ENCODE measurements at regions not wholly inside any gene's neighbourhood (a gene's known extent, or its start where the extent isn't known, plus 50 kb on each side); places are given as distances from the start of the nearest gene placed in this dataset.

- no peak for TF ChIP-seq CTCF (conservative IDR thresholded peaks at IDR 0.05; ENCODE audit: low read depth, low read length)
- no peak for TF ChIP-seq EZH2 (IDR thresholded peaks at IDR 0.05; ENCODE audit: borderline replicate concordance, low read depth, low read length, poor library complexity, severe bottlenecking)
- no peaks in the 10 kb centered on the region for H3K4me1 ChIP-seq (ENCODE audit: insufficient read depth, low read length, poor library complexity, severe bottlenecking)
- no peaks in the 10 kb centered on the region for H3K9me3 ChIP-seq (ENCODE audit: low read depth, low read length, poor library complexity, severe bottlenecking)
- no peaks in the 10 kb centered on the region for H3K27me3 ChIP-seq (replicated peaks; ENCODE audit: insufficient read depth, low read depth, low read length, poor library complexity)
- intact Hi-C loops (cut with micrococcal nuclease; ENCODE audit: unreplicated experiment), result no loop called here
- BruUV-seq (replicated peaks), result no TSS peak
- no peak overlapping the region for H3K4me3 ChIP-seq (ENCODE audit: low read depth, low read length, poor library complexity, severe bottlenecking)
- H3K36me3 ChIP-seq (ENCODE audit: insufficient read depth, low read length, poor library complexity, severe bottlenecking), result no peaks in the 10 kb centered on the region
- H3K27ac ChIP-seq (ENCODE audit: low read depth, low read length, poor library complexity, severe bottlenecking), result no peak overlapping the region
- POLR2A ChIA-PET (ENCODE audit: low non-redundant PET), result no interaction called here
- DNase-seq (ENCODE audit: low spot score), result no peak
- CTCF ChIA-PET, result no interaction called here
These were observed 207.1 kb upstream of the CXorf66 start for GRCh38 chrX:140172401-140172800.

- peaks cover 13% of the 10 kb centered on the region for H3K4me1 ChIP-seq (ENCODE audit: insufficient read depth, low read length, poor library complexity, severe bottlenecking)
- H3K36me3 ChIP-seq (ENCODE audit: insufficient read depth, low read length, poor library complexity, severe bottlenecking), result no peaks in the 10 kb centered on the region
- H3K9me3 ChIP-seq (ENCODE audit: low read depth, low read length, poor library complexity, severe bottlenecking), result no peaks in the 10 kb centered on the region
- TF ChIP-seq CTCF (conservative IDR thresholded peaks at IDR 0.05; ENCODE audit: low read depth, low read length) (no peak), EZH2 (IDR thresholded peaks at IDR 0.05; ENCODE audit: borderline replicate concordance, low read depth, low read length, poor library complexity, severe bottlenecking) (no peak)
- intact Hi-C loops (cut with micrococcal nuclease; ENCODE audit: unreplicated experiment), result no loop called here
- H3K4me3 ChIP-seq (ENCODE audit: low read depth, low read length, poor library complexity, severe bottlenecking), result no peak overlapping the region
- no peak overlapping the region for H3K27ac ChIP-seq (ENCODE audit: low read depth, low read length, poor library complexity, severe bottlenecking)
- no peaks in the 10 kb centered on the region for H3K27me3 ChIP-seq (replicated peaks; ENCODE audit: insufficient read depth, low read depth, low read length, poor library complexity)
- ChIA-PET POLR2A (ENCODE audit: low non-redundant PET) (no interaction called here), CTCF (no interaction called here)
- no peak for DNase-seq (ENCODE audit: low spot score)
- BruUV-seq (replicated peaks), result no TSS peak
These were observed 202.2 kb upstream of the CXorf66 start for GRCh38 chrX:140167551-140167950.

GRCh38 chrX:140165849-140166248, 200.5 kb upstream of the CXorf66 start:
- TF ChIP-seq EZH2 (IDR thresholded peaks at IDR 0.05; ENCODE audit: borderline replicate concordance, low read depth, low read length, poor library complexity, severe bottlenecking) (no peak), CTCF (conservative IDR thresholded peaks at IDR 0.05; ENCODE audit: low read depth, low read length) (no peak)
- Histone ChIP-seq H3K4me1 (ENCODE audit: insufficient read depth, low read length, poor library complexity, severe bottlenecking) (peaks cover 13% of the 10 kb centered on the region), H3K4me3 (ENCODE audit: low read depth, low read length, poor library complexity, severe bottlenecking) (no peak overlapping the region), H3K27ac (ENCODE audit: low read depth, low read length, poor library complexity, severe bottlenecking) (no peak overlapping the region), H3K36me3 (ENCODE audit: insufficient read depth, low read length, poor library complexity, severe bottlenecking) (no peaks in the 10 kb centered on the region), H3K9me3 (ENCODE audit: low read depth, low read length, poor library complexity, severe bottlenecking) (no peaks in the 10 kb centered on the region), H3K27me3 (replicated peaks; ENCODE audit: insufficient read depth, low read depth, low read length, poor library complexity) (no peaks in the 10 kb centered on the region)
- ChIA-PET CTCF (no interaction called here), POLR2A (ENCODE audit: low non-redundant PET) (no interaction called here)
- intact Hi-C loops (cut with micrococcal nuclease; ENCODE audit: unreplicated experiment), result no loop called here
- no peak for DNase-seq (ENCODE audit: low spot score)
- no TSS peak for BruUV-seq (replicated peaks)
